ENCODE measurements at regions not wholly inside any gene's neighbourhood (a gene's known extent, or its start where the extent isn't known, plus 50 kb on each side); places are given as distances from the start of the nearest gene placed in this dataset.

DNA sequence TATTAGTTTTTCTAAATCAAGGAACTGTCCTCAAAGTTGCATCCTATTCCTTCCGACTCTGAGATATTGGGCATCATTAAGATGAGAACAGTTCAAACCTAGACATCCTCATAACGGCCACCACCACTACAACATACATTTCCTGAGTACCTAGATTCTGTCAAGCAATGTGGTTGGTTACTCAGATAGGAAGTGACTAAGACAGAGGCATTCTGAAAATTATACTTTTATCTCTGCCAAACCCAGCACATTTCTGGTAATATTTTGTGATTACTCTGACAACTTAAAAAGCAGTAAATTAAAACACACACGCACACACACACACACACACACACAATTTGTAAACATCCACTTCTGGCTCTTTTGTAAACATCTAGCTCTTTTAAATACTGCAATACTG is 291.2 kb upstream of the MEOX2 start:
- H3K9me3 ChIP-seq (ENCODE audit: control insufficient read depth, insufficient read depth, low read depth, low read length), result peaks cover 5% of the 10 kb centered on the region; the same call in 1 of the 2 replicates
- no peak for DNase-seq (ENCODE audit: low read depth, low spot score)
- no TSS peak for BruUV-seq (replicated peaks)
- intact Hi-C loops (cut with micrococcal nuclease; ENCODE audit: unreplicated experiment) (no loop called here), in situ Hi-C loops (cut with HindIII; ENCODE audit: low pct_unique_long_range_greater_than_20kb, low sequenced_read_pairs) (no loop called here)
- no peaks in the 10 kb centered on the region for H3K27me3 ChIP-seq (ENCODE audit: control insufficient read depth, insufficient read depth, low read length)
- no peak overlapping the region for H3K27ac ChIP-seq (ENCODE audit: low read length)
- ChIA-PET CTCF (no interaction called here), POLR2A (no interaction called here)
- no peak overlapping the region for H3K4me3 ChIP-seq (ENCODE audit: low read depth in 2 of 2, low read length in 2 of 2)
- H3K36me3 ChIP-seq (ENCODE audit: control insufficient read depth, insufficient read depth, low read length), result no peaks in the 10 kb centered on the region
- TF ChIP-seq TCF7L2 (IDR thresholded peaks at IDR 0.05; ENCODE audit: low read depth, low read length), result no peak
- TF ChIP-seq, protein P1, sequence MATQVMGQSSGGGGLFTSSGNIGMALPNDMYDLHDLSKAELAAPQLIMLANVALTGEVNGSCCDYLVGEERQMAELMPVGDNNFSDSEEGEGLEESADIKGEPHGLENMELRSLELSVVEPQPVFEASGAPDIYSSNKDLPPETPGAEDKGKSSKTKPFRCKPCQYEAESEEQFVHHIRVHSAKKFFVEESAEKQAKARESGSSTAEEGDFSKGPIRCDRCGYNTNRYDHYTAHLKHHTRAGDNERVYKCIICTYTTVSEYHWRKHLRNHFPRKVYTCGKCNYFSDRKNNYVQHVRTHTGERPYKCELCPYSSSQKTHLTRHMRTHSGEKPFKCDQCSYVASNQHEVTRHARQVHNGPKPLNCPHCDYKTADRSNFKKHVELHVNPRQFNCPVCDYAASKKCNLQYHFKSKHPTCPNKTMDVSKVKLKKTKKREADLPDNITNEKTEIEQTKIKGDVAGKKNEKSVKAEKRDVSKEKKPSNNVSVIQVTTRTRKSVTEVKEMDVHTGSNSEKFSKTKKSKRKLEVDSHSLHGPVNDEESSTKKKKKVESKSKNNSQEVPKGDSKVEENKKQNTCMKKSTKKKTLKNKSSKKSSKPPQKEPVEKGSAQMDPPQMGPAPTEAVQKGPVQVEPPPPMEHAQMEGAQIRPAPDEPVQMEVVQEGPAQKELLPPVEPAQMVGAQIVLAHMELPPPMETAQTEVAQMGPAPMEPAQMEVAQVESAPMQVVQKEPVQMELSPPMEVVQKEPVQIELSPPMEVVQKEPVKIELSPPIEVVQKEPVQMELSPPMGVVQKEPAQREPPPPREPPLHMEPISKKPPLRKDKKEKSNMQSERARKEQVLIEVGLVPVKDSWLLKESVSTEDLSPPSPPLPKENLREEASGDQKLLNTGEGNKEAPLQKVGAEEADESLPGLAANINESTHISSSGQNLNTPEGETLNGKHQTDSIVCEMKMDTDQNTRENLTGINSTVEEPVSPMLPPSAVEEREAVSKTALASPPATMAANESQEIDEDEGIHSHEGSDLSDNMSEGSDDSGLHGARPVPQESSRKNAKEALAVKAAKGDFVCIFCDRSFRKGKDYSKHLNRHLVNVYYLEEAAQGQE (IDR thresholded peaks at IDR 0.05; ENCODE audit: insufficient read depth in 1 of 2, low read depth in 2 of 2, low read length in 1 of 2), result no peak
- no peak for TF ChIP-seq CTCF (IDR thresholded peaks at IDR 0.05)
- no peak for TF ChIP-seq SIN3A (IDR thresholded peaks at IDR 0.05; ENCODE audit: borderline replicate concordance, insufficient read depth, low read depth, low read length)
- no peak for TF ChIP-seq POLR2AphosphoS5 (IDR thresholded peaks at IDR 0.05; ENCODE audit: low read depth, low read length)
- no peaks in the 10 kb centered on the region for H3K4me1 ChIP-seq (ENCODE audit: control insufficient read depth, insufficient read depth, low read length)
- no peak for ATAC-seq

GRCh38 chr7:15972862-15973275 is 286.4 kb upstream of the MEOX2 start:
- no peaks in the 10 kb centered on the region for H3K27me3 ChIP-seq (ENCODE audit: control insufficient read depth, insufficient read depth, low read length)
- no peaks in the 10 kb centered on the region for H3K9me3 ChIP-seq (ENCODE audit: control insufficient read depth, insufficient read depth, low read depth, low read length)
- no TSS peak for BruUV-seq (replicated peaks)
- no peak overlapping the region for H3K27ac ChIP-seq (ENCODE audit: low read length)
- ChIA-PET CTCF (no interaction called here), POLR2A (no interaction called here)
- H3K36me3 ChIP-seq (ENCODE audit: control insufficient read depth, insufficient read depth, low read length), result no peaks in the 10 kb centered on the region
- DNase-seq (ENCODE audit: low read depth, low spot score), result no peak
- intact Hi-C loops (cut with micrococcal nuclease; ENCODE audit: unreplicated experiment), result no loop called here
- no peak for ATAC-seq
- no peaks in the 10 kb centered on the region for H3K4me1 ChIP-seq (ENCODE audit: control insufficient read depth, insufficient read depth, low read length)
- in situ Hi-C loops (cut with HindIII; ENCODE audit: low pct_unique_long_range_greater_than_20kb, low sequenced_read_pairs), result no loop called here
- no peak overlapping the region for H3K4me3 ChIP-seq (ENCODE audit: low read depth in 2 of 2, low read length in 2 of 2)
- TF ChIP-seq POLR2AphosphoS5 (IDR thresholded peaks at IDR 0.05; ENCODE audit: low read depth, low read length) (no peak), SIN3A (IDR thresholded peaks at IDR 0.05; ENCODE audit: borderline replicate concordance, insufficient read depth, low read depth, low read length) (no peak), CTCF (IDR thresholded peaks at IDR 0.05) (no peak), TCF7L2 (IDR thresholded peaks at IDR 0.05; ENCODE audit: low read depth, low read length) (no peak)
- TF ChIP-seq, protein P1 (IDR thresholded peaks at IDR 0.05; ENCODE audit: insufficient read depth in 1 of 2, low read depth in 2 of 2, low read length in 1 of 2), result no peak

Measured in Panc1 (cell line).